Stimulated activated CD4-positive, alpha-beta T cell treated with anti-CD3 and anti-CD28 coated beads, Interleukin-1b, Interleukin-23, amount 100 ng/mL, for 4 hours (primary cell): ENCODE measurements at regions not wholly inside any gene's neighbourhood (a gene's known extent, or its start where the extent isn't known, plus 50 kb on each side); places are given as distances from the start of the nearest gene placed in this dataset.
"Not testable (repeated sequence)": the region's sequence is repeated elsewhere in the genome, so short reads cannot be mapped to it uniquely, and the experiment has no call there.

ENCODE experiments used
- DNase-seq, 2 donors: peaks; one replicate each; pipeline ENCODE4 v3.0.0-alpha.2; 2020; ENCODE audit warnings: low read depth in 2 of 2

DNA sequence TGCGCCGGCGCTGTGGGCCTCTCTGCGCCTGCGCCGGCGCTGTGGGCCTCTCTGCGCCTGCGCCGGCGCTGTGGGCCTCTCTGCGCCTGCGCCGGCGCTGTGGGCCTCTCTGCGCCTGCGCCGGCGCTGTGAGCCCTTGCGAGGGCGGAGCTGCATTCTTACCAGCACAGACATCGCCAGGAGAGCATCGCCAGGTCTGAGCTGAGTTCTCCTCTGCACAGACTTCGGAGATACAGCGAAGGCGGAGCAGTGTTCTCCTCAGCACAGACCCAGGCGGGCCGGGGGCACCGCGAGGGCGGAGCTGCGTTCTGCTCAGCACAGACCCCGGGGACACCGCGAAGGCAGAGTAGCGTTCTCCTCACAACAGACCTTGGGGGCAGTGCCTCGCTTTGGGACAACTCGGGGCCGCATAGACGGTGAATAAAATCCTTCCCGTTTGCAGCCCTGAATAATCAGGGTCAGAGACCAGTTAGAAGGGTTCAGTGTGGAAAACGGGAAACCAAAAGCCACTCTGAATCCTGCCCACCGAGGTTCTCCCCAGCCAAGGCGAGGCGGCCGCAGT lies 1268.1 kb downstream of the FOXD4L5 start:
- peak in 1 of 2 donors; percentile 2 for DNase-seq

DNA sequence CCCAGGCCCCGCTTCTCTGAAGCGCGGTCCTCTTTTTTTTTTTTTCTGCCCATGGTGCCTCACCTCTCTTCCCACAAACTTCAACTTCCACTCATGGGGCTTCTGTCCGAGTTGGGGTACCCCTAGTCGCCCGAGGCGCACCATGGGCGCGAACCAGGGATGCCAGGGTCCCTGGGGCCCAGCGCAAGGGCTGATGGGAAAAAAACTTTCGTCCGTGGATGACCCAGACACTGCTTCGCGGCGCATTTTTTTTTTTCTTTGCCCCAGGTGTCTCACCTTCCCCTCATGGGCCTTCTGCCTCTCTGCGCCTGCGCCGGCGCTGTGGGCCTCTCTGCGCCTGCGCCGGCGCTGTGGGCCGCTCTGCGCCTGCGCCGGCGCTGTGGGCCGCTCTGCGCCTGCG lies 1268.8 kb downstream of the FOXD4L5 start:
- not testable (repeated sequence) for DNase-seq

GRCh38 chr9:64015136-64015535 lies 1269.9 kb downstream of the FOXD4L5 start:
- DNase-seq, result no peak

DNA sequence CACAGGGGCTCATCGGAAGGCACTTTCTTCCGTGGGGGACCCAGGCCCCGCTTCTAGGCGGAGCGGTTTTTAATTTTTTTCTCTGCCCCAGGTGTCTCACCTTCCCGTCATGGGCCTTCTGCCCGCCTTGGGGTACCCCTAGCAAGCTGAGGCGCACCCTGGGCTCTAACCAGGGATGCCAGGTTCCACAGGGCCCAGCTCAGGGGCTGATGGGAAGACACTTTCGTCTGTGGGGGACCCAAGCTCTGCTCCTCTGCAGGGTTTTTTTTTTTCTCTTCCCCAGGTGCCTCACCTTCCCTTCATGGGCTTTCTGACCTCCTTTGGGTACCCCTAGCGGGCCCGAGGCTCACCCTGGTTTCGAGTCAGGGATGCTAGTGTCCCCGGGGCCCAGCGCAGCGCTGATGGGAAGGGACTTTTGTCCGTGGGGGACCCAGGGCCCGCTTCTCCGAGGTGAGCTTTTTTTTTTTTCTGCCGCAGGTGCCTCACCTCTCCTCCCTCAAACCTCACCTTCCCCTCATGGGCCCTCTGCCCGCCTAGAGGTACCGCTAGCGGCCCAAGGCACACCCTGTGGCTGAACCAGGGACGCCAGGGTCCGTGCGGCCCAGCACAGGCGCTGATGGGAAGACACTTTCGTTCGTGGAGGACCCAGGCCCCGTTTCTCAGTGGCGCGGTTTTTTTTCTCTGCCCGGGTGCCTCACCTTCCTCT lies 1270.5 kb downstream of the FOXD4L5 start:
- not testable (repeated sequence) for DNase-seq

DNA sequence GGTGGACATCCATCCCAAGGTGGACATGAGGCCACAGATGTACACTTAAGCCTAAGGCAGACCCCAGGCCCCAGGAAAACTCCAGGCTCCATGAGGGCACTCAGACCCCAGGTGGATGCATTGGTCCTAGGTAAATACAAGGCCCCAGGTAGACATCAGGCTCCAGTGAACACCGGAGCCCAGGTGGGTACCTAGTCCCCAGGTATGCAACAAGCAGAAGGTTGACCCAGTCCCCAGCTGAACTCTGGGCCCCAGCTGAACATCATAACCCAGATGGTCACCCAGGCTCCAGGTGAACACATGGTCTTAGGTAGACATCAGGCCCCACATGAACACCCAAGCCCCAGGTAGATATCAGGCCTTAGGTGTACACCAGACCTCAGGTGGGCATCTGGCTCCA lies 1271.9 kb downstream of the FOXD4L5 start:
- DNase-seq, result not testable (repeated sequence)

DNA sequence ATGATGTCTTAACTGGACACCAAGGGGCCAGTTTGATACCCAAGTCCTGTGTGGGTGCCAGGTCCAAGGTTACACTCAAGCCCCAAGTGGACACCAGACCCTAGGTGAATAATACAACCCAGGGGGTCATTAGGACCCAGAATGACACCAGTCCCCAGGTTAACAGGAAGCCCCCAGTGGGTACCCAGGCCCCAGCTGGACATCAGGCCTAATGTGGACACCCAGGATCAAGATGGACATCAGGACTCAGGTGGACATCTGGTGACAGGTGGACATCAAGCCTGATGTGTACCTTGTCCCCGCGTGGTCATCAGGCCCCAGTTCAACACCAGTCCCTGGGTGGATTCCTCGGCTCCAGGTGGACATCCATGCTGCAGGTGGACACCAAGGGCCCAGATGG lies 1273.0 kb downstream of the FOXD4L5 start:
- DNase-seq, result not testable (repeated sequence)

DNA sequence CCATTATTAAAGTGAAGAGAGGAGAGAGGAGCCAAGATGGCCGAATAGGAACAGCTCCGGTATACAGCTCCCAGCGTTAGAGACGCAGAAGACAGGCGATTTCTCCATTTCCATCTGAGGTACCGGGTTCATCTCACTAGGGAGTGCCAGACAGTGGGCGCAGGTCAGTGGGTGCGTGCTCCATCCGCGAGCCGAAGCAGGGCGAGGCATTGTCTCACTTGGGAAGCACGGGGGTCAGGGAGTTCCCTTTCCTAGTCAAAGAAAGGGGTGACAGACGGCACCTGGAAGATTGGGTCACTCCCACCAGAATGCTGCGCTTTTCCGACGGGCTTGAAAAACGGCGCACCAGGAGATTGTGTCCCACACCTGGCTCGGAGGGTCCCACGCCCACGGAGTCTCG lies 1305.3 kb downstream of the FOXD4L5 start:
- not testable (repeated sequence) for DNase-seq
